Peyer's patch (tissue), 4 donors: ENCODE measurements at regions not wholly inside any gene's neighbourhood (a gene's known extent, or its start where the extent isn't known, plus 50 kb on each side); places are given as distances from the start of the nearest gene placed in this dataset.

Experiments
- POLR2A ChIP-seq, 2 donors: fragments of 450-650 bp; IDR thresholded peaks; one replicate each; pipeline ENCODE4 v1.5.1; 2017; ENCODE audit warnings: antibody characterized with exemption in 2 of 2, mild to moderate bottlenecking in 2 of 2, moderate library complexity in 2 of 2
- TF ChIP-seq, protein P1 (sequence below), 6 experiments: fragments of 450-650 bp in 4 of 6; fragments of 200-600 bp in 2 of 6; sonication (generic) in 1 of 6; IDR thresholded peaks; one replicate each; pipeline ENCODE4 v1.5.1; 2017 to 2019; ENCODE audit warnings: antibody characterized with exemption in 6 of 6, mild to moderate bottlenecking in 3 of 6, moderate library complexity in 1 of 6

GRCh38 chr12:74446466-74446865 is 91.2 kb upstream of the ATXN7L3B start:
- TF ChIP-seq, protein P1, sequence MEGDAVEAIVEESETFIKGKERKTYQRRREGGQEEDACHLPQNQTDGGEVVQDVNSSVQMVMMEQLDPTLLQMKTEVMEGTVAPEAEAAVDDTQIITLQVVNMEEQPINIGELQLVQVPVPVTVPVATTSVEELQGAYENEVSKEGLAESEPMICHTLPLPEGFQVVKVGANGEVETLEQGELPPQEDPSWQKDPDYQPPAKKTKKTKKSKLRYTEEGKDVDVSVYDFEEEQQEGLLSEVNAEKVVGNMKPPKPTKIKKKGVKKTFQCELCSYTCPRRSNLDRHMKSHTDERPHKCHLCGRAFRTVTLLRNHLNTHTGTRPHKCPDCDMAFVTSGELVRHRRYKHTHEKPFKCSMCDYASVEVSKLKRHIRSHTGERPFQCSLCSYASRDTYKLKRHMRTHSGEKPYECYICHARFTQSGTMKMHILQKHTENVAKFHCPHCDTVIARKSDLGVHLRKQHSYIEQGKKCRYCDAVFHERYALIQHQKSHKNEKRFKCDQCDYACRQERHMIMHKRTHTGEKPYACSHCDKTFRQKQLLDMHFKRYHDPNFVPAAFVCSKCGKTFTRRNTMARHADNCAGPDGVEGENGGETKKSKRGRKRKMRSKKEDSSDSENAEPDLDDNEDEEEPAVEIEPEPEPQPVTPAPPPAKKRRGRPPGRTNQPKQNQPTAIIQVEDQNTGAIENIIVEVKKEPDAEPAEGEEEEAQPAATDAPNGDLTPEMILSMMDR (IDR thresholded peaks at IDR 0.05) = no peak
- no peak for TF ChIP-seq POLR2A (IDR thresholded peaks at IDR 0.05)
